ENCODE measurements at regions not wholly inside any gene's neighbourhood (a gene's known extent, or its start where the extent isn't known, plus 50 kb on each side); places are given as distances from the start of the nearest gene placed in this dataset.

DNA sequence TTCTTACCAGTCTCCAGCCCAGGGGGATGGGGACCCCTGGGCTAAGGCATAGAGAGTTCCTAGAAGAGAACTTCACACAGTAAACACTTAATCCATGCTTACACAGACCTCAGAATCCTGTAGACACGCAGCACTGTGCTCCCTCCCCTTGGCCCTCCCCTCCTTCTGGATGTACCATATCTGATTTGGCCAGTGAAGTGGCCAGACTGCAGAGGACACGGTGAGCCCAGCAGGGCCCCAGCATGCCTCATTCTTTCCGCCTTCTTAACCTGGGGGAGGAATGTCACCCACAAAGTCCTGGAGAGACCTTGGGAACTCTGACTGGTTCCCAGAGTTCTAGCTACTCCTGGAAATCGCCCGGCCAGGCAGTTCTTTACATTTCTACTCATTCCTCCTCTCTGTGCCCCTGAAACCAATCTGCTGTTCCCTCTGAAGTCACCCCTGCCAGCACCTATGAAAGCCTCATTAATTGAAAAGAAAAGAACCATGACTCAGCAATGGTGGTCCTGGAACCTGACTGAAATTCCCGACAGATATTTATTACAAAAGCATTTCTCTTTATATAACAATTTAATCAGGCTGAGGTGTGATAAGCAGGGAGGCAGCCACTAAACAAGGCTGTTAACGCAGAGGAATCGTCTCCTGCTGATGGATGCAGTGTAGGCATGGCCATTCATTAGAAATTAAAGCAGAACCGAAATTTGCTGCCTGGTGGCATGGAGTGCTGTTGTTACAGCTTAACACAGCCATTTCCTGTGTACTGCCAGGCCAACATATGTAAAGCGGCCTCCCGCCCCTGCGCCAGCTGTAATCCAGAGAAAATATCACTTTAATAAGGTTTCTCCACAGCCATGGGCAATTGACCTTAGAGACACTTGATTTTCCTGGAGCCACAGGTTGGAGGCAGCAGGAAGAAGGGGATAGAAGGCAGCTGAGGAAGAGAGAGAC, 74.6 kb upstream of the KCND3 start:
- Mint-ChIP-seq H3K4me3 (no peak overlapping the region), H3K9me3 (no peaks in the 10 kb centered on the region), H3K27ac (no peak overlapping the region), H3K27me3 (peaks cover 21 to 31% of the 10 kb centered on the region in 2 donors), H3K36me3 (no peaks in the 10 kb centered on the region), H3K4me1 (ENCODE audit: low read depth in 2 of 2) (no peaks in the 10 kb centered on the region)
- ATAC-seq: no peak
- no peak for DNase-seq (ENCODE audit: low spot score)

DNA sequence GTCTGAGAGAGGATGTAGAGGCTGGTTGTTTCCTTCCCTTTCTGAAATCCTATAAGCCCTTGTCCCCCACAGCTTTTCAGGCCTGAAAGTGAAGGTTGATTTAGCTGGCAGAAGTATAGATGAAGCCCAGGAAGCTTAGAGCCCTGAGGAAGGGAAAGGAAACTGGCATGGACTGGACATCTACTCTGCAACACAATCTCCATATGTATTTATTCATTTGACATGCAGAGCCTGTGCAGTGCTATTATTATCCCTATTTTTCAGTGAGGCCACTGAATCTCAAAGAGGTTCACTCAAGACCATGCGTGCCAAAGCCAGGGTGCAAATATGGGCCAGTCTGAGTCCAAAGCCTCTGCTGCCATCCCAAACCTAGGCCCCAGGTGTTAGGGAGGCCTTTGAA, 78.5 kb upstream of the KCND3 start:
- Mint-ChIP-seq H3K9me3 (no peaks in the 10 kb centered on the region), H3K27me3 (peaks cover 29 to 47% of the 10 kb centered on the region in 2 donors), H3K36me3 (no peaks in the 10 kb centered on the region), H3K4me1 (ENCODE audit: low read depth in 2 of 2) (no peaks in the 10 kb centered on the region), H3K4me3 (no peak overlapping the region), H3K27ac (no peak overlapping the region)
- no peak for DNase-seq (ENCODE audit: low spot score)
- no peak for ATAC-seq

DNA sequence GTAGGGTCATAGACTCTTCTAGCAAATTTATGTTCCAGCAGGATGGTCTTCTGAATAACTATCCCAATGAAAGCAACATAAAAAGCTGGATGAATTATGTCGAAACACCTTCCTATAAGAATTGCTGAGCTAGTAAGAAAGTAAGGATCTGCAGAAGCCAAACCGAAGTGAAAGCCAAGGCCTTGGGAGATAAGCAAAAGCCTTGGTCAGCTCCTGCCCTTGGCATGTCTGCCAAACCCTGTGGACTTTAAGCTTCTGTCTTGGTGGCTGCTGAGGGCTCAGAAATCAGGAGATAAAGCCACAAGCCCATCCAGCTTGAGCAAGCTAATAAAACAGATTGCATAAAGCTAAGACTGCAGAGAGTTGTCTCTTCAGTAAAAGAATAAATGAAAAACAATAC, 81.2 kb upstream of the KCND3 start:
- Mint-ChIP-seq H3K4me3 (no peak overlapping the region), H3K36me3 (no peaks in the 10 kb centered on the region), H3K27ac (no peak overlapping the region), H3K4me1 (ENCODE audit: low read depth in 2 of 2) (no peaks in the 10 kb centered on the region), H3K9me3 (no peaks in the 10 kb centered on the region), H3K27me3 (peaks cover 19 to 35% of the 10 kb centered on the region in 2 donors)
- ATAC-seq (no peak), DNase-seq (ENCODE audit: low spot score) (no peak)

DNA sequence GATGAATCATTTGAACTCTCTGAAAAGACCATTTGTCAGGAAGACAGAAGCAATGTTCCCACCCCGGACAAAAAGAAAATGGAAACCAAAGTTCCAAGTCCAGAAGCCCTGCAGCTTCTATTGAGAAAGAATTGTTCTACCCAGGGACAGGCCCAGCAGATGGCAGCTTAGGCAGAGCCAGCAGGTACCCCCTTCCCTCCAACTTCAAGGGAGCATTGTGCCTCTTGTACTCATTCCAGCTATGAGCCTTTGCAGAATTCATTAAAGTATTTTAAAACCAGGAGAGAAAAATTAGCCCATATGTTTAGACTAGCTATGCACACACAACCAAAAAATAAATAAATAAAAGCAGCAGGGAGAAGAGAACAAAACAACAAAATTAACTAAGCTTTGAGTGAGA, 85.2 kb upstream of the KCND3 start:
- H3K36me3 Mint-ChIP-seq: no peaks in the 10 kb centered on the region
- H3K4me3 Mint-ChIP-seq: no peak overlapping the region
- peaks cover 13 to 37% of the 10 kb centered on the region in 2 donors for H3K27me3 Mint-ChIP-seq
- DNase-seq (ENCODE audit: low spot score): no peak
- no peaks in the 10 kb centered on the region for H3K9me3 Mint-ChIP-seq
- no peaks in the 10 kb centered on the region for H3K4me1 Mint-ChIP-seq (ENCODE audit: low read depth in 2 of 2)
- no peak for ATAC-seq
- H3K27ac Mint-ChIP-seq: no peak overlapping the region

DNA sequence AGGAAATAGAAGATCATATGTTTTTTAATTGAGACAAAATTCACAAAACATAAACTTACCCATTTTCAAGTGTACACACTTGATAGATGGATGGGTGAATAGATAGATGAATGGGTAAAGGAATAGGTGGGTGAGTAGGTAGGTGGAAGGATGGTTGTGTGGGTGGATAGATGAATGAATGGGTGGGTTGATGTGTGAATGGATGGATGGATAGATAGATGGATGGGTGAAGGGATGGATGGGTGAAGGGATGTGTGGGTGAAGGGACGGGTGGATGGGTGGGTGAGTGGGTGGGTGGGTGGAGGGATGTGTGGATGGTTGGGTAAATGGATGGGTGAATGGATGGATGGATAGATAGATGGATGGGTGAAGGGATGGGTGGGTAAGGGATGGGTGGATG, 86.1 kb upstream of the KCND3 start:
- H3K36me3 Mint-ChIP-seq: no peaks in the 10 kb centered on the region
- ATAC-seq (no peak), DNase-seq (ENCODE audit: low spot score) (no peak)
- no peaks in the 10 kb centered on the region for H3K9me3 Mint-ChIP-seq
- H3K4me3 Mint-ChIP-seq: no peak overlapping the region
- H3K4me1 Mint-ChIP-seq (ENCODE audit: low read depth in 2 of 2): no peaks in the 10 kb centered on the region
- no peak overlapping the region for H3K27ac Mint-ChIP-seq
- H3K27me3 Mint-ChIP-seq: peaks cover 13 to 35% of the 10 kb centered on the region in 2 donors

DNA sequence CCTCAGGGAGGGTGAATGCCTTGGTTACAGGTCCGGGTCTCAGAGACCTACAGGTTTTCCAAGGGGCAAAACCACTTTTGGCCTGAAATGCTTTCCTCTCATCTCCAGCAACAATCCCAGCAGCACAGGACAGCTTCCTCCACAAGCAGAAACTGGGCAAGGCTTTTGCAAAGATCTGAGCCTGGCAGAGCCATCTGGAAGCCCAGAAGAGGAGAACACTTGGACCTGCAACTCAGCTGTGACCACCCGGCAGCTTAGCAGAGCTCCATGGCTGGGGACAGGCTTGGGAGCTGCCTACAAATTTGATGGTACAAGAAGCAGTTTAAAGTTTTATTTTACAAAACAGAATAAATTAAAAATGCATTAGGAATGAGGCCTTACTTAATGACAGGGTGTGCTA, 90.0 kb upstream of the KCND3 start:
- DNase-seq (ENCODE audit: low spot score) (no peak), ATAC-seq (no peak)
- Mint-ChIP-seq H3K36me3 (no peaks in the 10 kb centered on the region), H3K27me3 (peaks cover 12 to 39% of the 10 kb centered on the region in 2 donors), H3K9me3 (no peaks in the 10 kb centered on the region), H3K4me1 (ENCODE audit: low read depth in 2 of 2) (no peaks in the 10 kb centered on the region), H3K27ac (no peak overlapping the region), H3K4me3 (no peak overlapping the region)

DNA sequence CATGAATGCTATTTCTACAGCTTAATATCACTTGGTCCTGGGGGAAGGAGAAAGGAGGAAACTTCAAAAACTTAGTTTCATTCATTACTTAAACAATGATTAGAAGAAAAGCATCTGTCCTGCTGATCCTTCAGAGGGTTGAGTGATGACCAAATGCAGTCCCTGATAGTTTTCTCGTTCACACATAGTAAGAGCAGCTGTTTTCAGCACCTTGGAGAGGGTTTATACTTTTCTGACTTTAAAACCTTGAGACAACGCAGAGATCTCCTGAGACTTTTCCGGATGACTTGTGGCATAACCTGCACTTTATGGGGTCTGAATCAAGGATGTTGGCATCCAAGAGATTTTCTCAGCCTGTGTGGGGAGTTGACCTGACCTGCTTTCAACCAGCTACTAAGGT, 94.0 kb upstream of the KCND3 start:
- H3K36me3 Mint-ChIP-seq: no peaks in the 10 kb centered on the region
- ATAC-seq: no peak
- H3K27me3 Mint-ChIP-seq: peaks cover 21 to 57% of the 10 kb centered on the region in 2 donors
- H3K9me3 Mint-ChIP-seq: no peaks in the 10 kb centered on the region
- DNase-seq (ENCODE audit: low spot score): no peak
- no peaks in the 10 kb centered on the region for H3K4me1 Mint-ChIP-seq (ENCODE audit: low read depth in 2 of 2)
- H3K27ac Mint-ChIP-seq: no peak overlapping the region
- no peak overlapping the region for H3K4me3 Mint-ChIP-seq

DNA sequence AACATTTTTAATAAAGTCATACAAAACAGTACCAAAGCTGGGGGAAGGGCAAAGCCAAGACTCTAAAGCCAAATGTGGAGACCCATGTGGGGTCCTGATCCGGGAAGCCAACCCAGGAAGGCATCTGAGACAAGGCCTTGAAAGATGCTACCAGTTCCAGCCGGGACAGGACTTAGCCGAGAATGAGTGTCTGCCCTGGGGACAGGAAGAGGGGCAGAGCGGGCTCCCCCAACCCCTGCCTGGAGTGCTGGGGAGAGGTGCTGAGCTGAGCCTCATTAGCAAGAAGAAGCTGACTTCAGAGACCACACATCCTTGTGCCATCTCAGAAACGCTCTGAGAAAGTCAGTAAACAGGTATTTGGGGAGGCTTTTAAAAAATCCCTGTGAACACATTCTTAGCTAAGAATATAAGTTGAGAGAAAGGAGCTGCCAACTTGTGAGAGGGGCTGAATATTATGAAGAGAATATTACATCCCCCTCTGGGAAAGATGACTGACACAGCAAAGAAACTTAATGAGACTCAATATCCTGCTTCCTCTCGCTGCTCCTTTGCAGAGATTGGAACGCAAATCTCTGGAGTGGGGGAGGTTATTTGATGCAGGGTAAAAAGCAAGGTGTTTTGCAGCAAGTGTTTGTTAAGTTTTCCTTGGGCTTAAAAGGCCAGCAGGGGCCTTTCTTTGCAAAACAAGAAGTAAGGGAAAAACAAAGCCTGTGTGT, 103.3 kb upstream of the KCND3 start:
- no peaks in the 10 kb centered on the region for H3K4me1 Mint-ChIP-seq (ENCODE audit: low read depth in 2 of 2)
- no peaks in the 10 kb centered on the region for H3K36me3 Mint-ChIP-seq
- ATAC-seq: peak in 1 of 2 donors; percentile 6
- peaks cover 3% of the 10 kb centered on the region for H3K9me3 Mint-ChIP-seq
- H3K27me3 Mint-ChIP-seq: peaks cover 41 to 72% of the 10 kb centered on the region in 2 donors
- no peak overlapping the region for H3K4me3 Mint-ChIP-seq
- no peak overlapping the region for H3K27ac Mint-ChIP-seq
- DNase-seq (ENCODE audit: low spot score): no peak

DNA sequence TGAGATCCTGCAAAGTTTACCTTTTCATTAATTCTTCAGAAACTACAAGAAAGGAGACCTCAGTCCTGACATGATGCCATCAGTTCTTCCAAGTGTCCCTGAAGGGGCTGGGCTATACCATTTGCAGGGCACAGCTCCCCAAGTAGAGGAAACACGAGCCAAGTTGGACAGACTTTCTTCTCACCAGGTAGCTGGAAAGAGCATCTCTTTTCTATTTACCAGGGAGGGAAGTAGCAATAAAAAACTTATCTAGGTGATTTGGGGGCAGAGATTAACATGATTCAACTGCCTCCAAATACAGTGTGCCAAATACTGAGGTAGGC, 103.9 kb upstream of the KCND3 start:
- H3K9me3 Mint-ChIP-seq: peaks cover 3% of the 10 kb centered on the region
- peaks cover 36 to 72% of the 10 kb centered on the region in 2 donors for H3K27me3 Mint-ChIP-seq
- H3K4me3 Mint-ChIP-seq: no peak overlapping the region
- no peaks in the 10 kb centered on the region for H3K4me1 Mint-ChIP-seq (ENCODE audit: low read depth in 2 of 2)
- H3K27ac Mint-ChIP-seq: no peak overlapping the region
- H3K36me3 Mint-ChIP-seq: no peaks in the 10 kb centered on the region
- ATAC-seq (no peak), DNase-seq (ENCODE audit: low spot score) (no peak)

DNA sequence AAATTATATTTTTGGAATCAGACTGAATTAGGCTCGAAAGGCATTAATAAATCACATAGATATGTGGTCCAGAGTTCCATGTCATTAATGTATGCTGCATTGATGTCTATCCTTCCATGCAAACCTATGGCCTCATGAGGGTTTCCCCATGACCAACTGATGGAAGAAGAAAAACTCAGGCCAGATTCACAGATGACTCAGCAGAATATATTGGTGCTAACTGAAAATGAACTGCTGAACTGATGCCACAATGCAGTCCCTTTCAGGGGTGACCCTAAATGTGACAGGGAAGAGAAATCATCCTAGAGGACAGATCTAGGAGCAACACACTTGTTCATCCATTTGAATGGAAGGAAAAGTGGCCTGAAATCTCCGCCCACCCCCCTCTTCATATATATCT, 110.5 kb upstream of the KCND3 start:
- no peaks in the 10 kb centered on the region for H3K4me1 Mint-ChIP-seq (ENCODE audit: low read depth in 2 of 2)
- no peaks in the 10 kb centered on the region for H3K36me3 Mint-ChIP-seq
- no peak for ATAC-seq
- H3K4me3 Mint-ChIP-seq: no peak overlapping the region
- H3K9me3 Mint-ChIP-seq: peaks cover 3% of the 10 kb centered on the region
- H3K27me3 Mint-ChIP-seq: peaks cover 8 to 30% of the 10 kb centered on the region in 2 donors
- H3K27ac Mint-ChIP-seq: no peak overlapping the region
- no peak for DNase-seq (ENCODE audit: low spot score)

DNA sequence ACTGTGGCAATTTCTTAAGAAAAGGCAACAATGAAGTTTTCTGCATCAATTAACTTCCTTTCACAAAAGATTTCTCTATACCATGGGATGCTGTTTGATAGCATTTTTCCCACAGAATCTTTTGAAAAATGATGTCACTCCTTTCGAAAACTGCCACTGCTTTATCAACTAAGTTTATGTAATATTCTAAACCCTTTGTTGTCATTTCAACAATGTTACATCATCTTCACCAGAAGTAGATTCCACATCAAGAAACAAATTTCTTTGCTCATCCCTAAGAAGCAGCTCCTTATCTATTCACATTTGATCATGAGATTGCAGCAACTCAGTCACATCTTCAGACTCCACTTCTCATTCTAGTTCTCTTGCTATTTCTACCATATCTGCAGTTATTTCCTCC, 116.1 kb upstream of the KCND3 start:
- H3K4me1 Mint-ChIP-seq (ENCODE audit: low read depth in 2 of 2): no peaks in the 10 kb centered on the region
- H3K9me3 Mint-ChIP-seq: no peaks in the 10 kb centered on the region
- H3K27me3 Mint-ChIP-seq: peaks cover 10 to 25% of the 10 kb centered on the region in 2 donors
- no peaks in the 10 kb centered on the region for H3K36me3 Mint-ChIP-seq
- DNase-seq (ENCODE audit: low spot score) (no peak), ATAC-seq (no peak)
- H3K27ac Mint-ChIP-seq: no peak overlapping the region
- no peak overlapping the region for H3K4me3 Mint-ChIP-seq

DNA sequence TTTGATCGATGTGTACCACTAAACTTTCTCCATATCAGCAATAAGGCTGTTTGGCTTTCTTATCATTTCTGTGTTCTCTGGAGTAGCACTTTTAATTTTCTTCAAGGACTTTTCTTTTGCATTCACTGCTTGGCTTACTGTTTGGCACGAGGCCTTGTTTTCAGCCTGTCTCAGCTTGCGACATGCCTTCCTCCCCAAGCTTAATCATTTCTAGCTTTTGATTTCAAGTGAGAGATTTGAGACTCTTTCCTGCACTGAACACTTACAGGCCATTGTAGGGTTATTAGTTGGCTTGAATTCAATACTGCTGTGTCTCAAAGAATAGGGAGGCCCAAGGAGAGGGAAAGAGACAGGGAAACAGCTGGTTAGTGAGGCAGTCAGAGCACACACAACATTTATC, 120.6 kb upstream of the KCND3 start:
- ATAC-seq: no peak
- no peak overlapping the region for H3K4me3 Mint-ChIP-seq

DNA sequence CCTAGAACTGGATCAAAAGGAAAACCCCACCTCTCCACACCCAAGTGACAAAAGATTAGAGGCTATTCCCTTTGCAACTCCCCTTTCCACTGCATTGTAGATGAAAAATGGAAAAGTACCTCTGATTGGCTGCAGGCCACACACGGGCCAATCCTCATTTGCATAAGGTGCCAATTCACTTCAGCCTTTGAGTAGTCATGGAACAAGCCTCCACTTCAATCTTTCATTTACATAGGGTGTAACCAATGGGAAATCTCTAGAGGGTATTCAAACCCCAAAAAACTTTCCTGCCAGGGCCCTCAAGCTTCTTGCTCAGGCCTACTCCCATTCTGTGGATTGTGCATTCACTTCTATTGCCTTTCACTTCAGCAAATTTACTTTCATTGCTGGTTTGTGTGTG, 122.3 kb upstream of the KCND3 start:
- Mint-ChIP-seq H3K27me3 (peaks cover 12 to 25% of the 10 kb centered on the region in 2 donors), H3K4me3 (no peak overlapping the region), H3K4me1 (ENCODE audit: low read depth in 2 of 2) (no peaks in the 10 kb centered on the region), H3K9me3 (peaks cover 2% of the 10 kb centered on the region), H3K27ac (no peak overlapping the region), H3K36me3 (no peaks in the 10 kb centered on the region)
- no peak for ATAC-seq
- DNase-seq (ENCODE audit: low spot score): no peak

More for the DNA sequence above, 120.6 kb upstream of the KCND3 start:
- H3K4me1 Mint-ChIP-seq (ENCODE audit: low read depth in 2 of 2): no peaks in the 10 kb centered on the region
- no peaks in the 10 kb centered on the region for H3K36me3 Mint-ChIP-seq
- DNase-seq (ENCODE audit: low spot score): no peak
- H3K9me3 Mint-ChIP-seq: peaks cover 2% of the 10 kb centered on the region
- peaks cover 15 to 27% of the 10 kb centered on the region in 2 donors for H3K27me3 Mint-ChIP-seq
- H3K27ac Mint-ChIP-seq: no peak overlapping the region

DNA sequence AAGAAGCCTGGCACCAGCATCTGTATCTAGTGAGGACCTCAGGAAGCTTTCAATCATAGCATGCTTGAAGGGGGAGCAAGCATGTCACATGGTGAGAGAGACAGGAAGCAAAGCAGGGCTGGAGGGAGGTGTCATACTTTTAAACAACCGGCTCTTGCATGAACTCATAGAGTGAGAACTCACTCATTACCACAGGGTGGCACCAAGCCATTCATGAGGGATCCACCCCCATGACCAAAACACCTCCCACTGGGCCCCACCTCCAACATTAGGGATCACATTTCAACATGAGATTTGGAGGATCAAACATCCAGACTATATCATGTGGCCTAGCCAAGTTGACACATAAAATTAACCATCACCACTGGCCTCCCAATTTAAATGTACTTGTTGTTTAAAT, 125.1 kb upstream of the KCND3 start:
- peaks cover 2% of the 10 kb centered on the region for H3K9me3 Mint-ChIP-seq

More for the DNA sequence above, 125.1 kb upstream of the KCND3 start:
- H3K27ac Mint-ChIP-seq: no peak overlapping the region
- no peak for ATAC-seq
- H3K4me3 Mint-ChIP-seq: no peak overlapping the region
- H3K27me3 Mint-ChIP-seq: peaks cover 12 to 22% of the 10 kb centered on the region in 2 donors
- no peak for DNase-seq (ENCODE audit: low spot score)
- no peaks in the 10 kb centered on the region for H3K4me1 Mint-ChIP-seq (ENCODE audit: low read depth in 2 of 2)
- H3K36me3 Mint-ChIP-seq: no peaks in the 10 kb centered on the region
